GM18861 (cell line): ENCODE measurements at regions not wholly inside any gene's neighbourhood (a gene's known extent, or its start where the extent isn't known, plus 50 kb on each side); places are given as distances from the start of the nearest gene placed in this dataset.

Source experiments
- ATAC-seq: cut with Tn5 transposase; IDR thresholded peaks from one replicate; pipeline ENCODE4 v1.9.1; 2021; ENCODE audit not compliant: unreplicated experiment

DNA sequence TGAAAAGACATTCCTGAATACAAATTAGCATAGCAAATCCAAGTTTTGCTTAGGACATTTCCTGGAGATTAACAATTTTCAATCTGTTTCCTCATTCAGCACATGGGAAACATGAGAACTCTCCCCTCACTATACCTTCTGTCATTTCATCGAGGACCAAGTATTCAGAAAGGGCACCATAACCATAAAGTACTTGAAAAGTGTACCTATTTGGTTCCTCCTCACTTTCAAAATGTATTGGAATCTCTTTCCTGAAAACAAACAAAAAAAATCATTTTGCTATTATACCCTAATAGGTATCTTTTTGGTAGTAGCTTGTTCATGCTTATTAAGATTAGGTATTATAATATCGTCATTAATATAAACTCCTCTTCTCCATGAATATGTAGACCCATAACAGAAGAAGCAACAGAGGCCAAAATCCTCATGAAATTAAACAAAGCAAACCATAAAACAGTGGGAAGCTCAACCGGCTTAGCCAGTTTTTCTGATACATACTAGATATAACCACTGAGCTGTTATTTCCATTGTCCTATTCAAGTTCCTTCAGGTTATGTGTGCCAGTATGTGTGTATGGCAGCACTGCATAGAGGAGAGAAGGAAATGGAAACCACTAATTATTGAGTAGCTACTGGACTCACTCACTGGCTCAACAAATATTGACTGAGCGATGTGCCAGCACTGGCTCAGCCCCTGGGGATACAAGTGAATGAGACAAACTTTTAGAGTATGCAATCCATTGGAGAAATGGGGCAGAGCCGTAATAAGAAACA is 274.0 kb downstream of the MAFB start:
- ATAC-seq = no peak

DNA sequence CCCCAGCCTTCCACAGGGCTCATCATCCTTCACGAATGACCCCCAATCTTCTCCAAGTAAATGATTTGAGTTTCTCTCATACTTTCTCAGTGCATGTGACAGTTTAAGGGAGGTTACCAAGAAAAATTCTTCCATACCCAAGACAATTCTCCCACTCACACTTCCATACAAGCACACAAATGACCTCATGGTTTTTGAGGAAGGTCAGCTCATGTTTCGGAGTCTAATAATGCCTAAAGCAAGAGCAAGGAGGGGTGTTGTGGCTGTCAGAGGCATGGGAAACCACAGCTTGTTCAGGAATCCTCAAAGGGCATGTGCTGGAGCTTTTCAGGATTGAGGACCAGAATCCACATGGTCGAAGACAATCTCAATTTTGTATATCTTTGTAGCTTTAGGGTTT is 279.0 kb downstream of the MAFB start:
- no peak for ATAC-seq

DNA sequence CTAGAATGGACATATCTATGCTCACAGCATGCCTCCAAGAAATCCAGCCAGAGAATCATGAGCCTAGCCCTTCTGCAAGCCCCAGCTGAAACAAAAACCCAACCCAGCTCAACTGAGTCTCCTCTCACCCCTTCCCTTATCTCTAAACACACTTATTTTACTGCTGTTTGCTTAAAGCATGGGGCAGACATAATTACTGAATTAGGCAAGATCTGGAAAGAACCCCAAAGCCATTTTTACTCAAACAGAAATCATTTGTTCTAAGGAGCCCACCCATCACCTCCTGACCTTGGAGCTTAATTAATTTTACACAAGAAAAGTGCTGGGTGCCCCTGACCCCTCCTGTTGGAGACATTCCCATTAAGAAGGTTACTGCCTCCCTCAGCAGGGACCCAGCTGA is 291.6 kb downstream of the MAFB start:
- ATAC-seq = no peak

DNA sequence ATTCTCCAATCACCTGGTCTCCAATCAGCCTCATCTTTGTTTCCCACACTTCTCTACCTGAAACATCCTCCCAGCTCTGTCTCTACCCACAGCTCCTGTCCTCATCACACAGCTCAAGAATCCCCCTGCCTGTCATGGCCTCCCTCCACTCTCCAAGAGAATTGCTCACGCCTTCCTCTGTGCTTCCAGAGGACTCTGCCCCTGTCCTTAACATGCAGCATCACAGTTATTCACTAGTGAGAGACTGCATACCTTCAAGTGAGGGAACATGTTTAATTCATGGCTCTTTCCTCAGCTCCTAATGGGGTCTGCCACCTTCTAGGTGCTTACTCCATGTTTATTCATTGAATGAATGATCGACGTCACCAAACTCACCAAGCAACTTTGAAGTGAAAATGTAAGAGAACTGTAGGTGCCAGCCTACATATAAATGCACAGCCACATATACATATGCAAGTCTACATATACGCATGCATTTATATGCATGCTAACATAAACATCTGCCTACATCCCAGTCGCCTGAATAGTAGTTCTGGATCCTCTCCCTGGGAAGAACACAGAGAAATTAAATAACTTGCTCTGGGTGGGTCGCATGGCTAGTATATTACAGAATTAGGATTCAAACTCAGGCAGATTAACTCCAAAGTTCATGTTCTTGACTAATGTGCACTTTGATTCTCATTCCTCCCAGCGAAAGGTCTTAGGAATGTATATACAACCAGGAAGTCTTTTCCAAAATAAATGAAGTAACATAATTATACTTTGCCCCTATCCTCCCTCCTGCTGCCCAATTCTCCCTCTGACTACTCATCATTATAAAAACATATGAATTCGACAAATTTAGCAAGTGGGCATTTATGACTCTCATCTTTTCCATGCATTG is 295.6 kb downstream of the MAFB start:
- no peak for ATAC-seq

- ATAC-seq = no peak
Observed at GRCh38 chr20:40390654-40391053, 298.4 kb downstream of the MAFB start.

- no peak for ATAC-seq
Observed at GRCh38 chr20:40370800-40371199, 318.2 kb downstream of the MAFB start.

- ATAC-seq = no peak
Observed at GRCh38 chr20:40368876-40369275, 320.2 kb downstream of the MAFB start.

DNA sequence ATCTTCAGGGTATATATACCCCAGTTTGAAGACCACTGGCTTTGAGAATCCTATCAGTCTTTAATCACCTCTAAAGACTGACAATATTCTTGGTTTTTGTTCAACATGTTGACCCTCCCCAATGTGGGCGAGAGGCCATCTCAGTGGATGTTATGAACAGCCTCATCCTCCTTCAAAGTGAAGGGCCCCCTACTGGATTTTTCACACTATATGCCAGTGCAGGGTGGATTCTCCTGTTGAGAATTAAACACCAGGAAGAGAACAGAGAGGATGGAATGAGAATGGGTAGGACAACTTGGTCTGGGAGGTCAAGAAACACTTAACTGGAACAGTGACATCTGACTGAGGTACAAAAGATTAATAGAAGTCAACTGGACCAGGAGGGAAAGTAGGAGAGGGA is 327.1 kb downstream of the MAFB start:
- ATAC-seq = no peak

DNA sequence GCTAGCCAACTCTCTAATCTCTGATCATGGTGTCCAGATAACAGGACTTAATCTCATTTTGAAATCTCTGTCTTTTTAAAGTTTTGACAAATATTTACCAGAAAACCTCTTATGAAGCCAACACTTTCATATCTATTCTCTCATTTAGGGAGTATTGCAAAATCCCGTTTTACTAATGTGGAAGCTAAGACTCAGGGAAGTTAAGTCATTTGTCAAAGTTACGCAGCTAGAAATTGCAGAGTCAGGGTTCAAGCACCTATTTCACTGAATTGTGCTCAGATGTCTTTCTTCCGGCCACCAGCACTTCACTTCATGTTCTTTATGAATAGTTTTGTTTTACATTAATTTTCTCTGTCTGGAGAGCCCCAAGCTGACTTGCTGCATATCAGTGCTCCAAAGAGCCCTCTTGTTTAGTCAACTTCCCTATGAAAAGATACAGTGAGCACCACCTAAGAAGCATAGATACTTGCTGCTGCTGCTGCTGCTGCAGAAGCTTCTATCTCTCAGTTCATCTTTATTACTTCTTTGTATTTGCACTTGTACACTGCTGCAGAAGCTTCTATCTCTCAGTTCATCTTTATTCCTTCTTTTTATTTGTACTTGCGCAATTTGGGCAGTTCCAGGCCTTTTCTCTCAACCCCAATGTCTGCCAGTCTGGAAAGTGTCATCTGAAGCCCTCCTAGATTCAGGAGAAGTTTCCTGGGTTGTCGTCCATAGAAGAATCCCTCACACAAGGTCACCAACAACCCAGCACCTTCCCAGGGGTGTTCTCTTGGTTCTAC is 329.7 kb downstream of the MAFB start:
- ATAC-seq = no peak

GRCh38 chr20:40354880-40355279 is 334.2 kb downstream of the MAFB start:
- ATAC-seq = no peak

DNA sequence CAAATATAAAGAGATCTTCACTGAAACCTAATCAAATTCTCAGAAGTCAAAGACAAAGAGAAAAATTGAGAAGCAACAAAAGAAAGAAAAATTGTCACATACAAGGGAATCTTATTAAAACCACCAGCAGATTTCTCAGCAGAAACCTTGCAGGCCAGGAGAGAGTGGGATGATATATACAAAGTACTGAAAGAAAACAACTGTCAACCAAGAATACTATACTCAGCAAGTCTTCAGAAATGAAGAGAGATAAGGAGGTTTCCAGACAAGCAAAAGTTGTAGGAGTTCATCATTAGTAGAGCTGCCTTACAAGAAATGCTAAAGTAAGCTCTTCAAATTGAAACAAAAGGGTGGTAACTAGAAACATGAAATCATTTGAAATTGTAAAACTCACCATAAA is 345.6 kb downstream of the MAFB start:
- ATAC-seq = no peak

DNA sequence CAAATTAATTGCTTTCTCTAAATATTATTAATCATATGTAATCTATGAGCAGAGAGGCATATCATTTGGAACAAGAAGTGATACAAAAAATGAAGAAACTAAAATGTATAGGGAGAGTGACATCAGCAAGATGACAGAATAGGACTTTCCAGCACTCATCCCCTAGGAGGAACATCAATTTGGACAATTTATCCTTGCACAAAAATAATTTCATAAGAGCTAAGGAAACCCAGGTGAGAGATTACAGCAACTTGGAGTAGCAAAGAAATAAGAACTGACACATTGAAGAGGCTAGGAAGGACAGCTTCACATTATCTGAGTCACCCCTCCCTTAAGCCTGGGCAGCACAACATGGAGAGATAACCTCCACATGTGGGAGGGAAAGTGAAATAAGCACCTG is 347.5 kb downstream of the MAFB start:
- ATAC-seq = no peak

DNA sequence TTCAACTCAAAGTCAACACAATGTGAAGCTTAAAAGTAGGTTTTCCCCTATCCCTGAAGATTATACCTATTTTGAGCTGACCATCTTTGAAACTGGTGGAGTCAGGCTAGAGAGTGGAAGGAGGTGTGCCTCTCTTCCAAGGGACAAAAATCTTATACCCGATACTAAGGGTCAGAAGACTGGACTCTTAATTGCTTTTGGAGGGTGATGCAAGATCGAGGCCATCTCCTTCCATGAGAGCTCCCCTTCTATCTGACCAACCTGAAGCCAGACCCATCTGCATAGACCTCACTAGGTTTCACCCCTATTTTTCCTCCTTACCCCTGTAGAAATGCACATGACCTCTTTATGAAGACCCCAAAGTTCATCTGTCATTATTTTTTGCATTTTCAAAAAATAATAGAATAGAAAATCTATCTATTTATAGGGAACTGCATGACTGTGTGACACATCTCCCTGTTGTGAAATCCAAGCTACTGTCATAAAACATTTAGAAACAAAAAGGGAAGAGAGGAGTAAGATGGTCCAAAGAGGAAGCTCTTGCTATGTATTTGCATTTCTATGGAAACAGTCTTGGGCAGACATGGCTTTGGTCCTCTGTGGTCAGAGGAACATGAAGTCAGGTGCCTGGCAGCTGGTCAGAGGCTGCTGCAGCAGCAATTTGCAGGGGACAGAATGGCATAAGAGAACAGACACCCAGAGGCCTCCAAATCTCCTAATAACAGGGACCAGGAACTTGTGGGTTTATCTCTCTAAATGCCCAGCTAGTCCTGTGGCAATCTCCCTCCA is 349.2 kb downstream of the MAFB start:
- no peak for ATAC-seq

GRCh38 chr20:40336533-40336932 is 352.5 kb downstream of the MAFB start:
- no peak for ATAC-seq

GRCh38 chr20:40335901-40336351 is 353.1 kb downstream of the MAFB start:
- no peak for ATAC-seq

GRCh38 chr20:40335437-40335836 is 353.6 kb downstream of the MAFB start:
- ATAC-seq = no peak

DNA sequence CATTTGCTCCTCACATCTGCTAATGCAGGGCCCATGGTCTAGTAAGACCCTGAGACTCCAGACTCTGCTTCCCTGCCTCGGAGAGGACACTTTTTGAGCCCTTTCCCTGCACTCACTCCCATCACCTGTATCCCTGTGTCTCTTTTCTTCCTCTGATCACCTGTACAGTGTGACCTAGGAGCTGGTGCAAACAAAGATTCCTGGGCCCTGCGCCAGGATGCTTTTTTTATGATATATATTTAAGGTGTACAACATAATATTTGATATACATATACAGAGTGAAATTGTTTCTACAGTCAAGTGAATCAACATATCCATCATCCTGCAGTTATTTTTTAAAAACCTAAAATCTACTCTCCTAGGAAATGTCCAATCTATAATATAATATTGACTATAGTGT is 355.4 kb downstream of the MAFB start:
- no peak for ATAC-seq

GRCh38 chr20:40331807-40332560 is 357.1 kb downstream of the MAFB start:
- ATAC-seq = no peak

- no peak for ATAC-seq
Observed at GRCh38 chr20:40331249-40331648, 357.8 kb downstream of the MAFB start.

- no peak for ATAC-seq
Observed at GRCh38 chr20:40329321-40329720, 359.7 kb downstream of the MAFB start.
